Neural progenitor cell (in vitro differentiated cells): ENCODE measurements at regions not wholly inside any gene's neighbourhood (a gene's known extent, or its start where the extent isn't known, plus 50 kb on each side); places are given as distances from the start of the nearest gene placed in this dataset.

Source experiments
- CTCF ChIP-seq: fragments of 200-600 bp; sonication (generic); IDR thresholded peaks from 2 replicates; pipeline ENCODE4 v1.5.1; 2017; ENCODE audit warnings: antibody characterized with exemption, mild to moderate bottlenecking
- EZH2 ChIP-seq: fragments of 200-600 bp; sonication (generic); IDR thresholded peaks from 2 replicates; pipeline ENCODE4 v1.6.1; 2017; ENCODE audit warnings: antibody characterized with exemption, mild to moderate bottlenecking, moderate library complexity
- EZH2phosphoT487 ChIP-seq: fragments of 200-600 bp; sonication (generic); IDR thresholded peaks from 2 replicates; pipeline ENCODE4 v1.6.1; 2017; ENCODE audit warnings: antibody characterized with exemption

GRCh38 chr1:116320874-116321273, 52.2 kb upstream of the ATP1A1 start:
- TF ChIP-seq EZH2phosphoT487 (no peak), CTCF (no peak), EZH2 (no peak)
